CD14-positive monocyte (primary cell): ENCODE measurements at regions not wholly inside any gene's neighbourhood (a gene's known extent, or its start where the extent isn't known, plus 50 kb on each side); places are given as distances from the start of the nearest gene placed in this dataset.

Experiments used
- DNase-seq, 3 donors: peaks; one replicate each; pipeline ENCODE4 v3.0.0-alpha.2; 2011 to 2022
- H2AFZ ChIP-seq: 2 replicates; pipeline ENCODE4 v1.6.0; 2012; ENCODE audit warnings: mild to moderate bottlenecking, low read depth, low read length, inconsistent platforms; ENCODE audit not compliant: insufficient read depth, poor library complexity, severe bottlenecking
- H3K27ac ChIP-seq, 2 donors: 1 replicate in 1 of 2; 2 replicates in 1 of 2; pipeline ENCODE4 v1.5.1; 2012 to 2013; ENCODE audit warnings: low read length in 2 of 2, control low read depth in 1 of 2, inconsistent platforms in 1 of 2, low read depth in 1 of 2, mild to moderate bottlenecking in 1 of 2
- H3K27me3 ChIP-seq, 2 donors: one replicate each; pipeline versions ENCODE4 v1.6.0 to v1.6.1; 2011 to 2013; ENCODE audit warnings: low read length in 2 of 2; ENCODE audit not compliant: control insufficient read depth in 2 of 2, insufficient read depth in 2 of 2
- H3K36me3 ChIP-seq, 2 donors: replicated peaks in 1 of 2; 1 replicate in 1 of 2; 2 replicates in 1 of 2; pipeline versions ENCODE4 v1.5.1 to v1.6.1; 2012 to 2013; ENCODE audit warnings: low read length in 2 of 2, control low read depth in 1 of 2, inconsistent platforms in 1 of 2, mild to moderate bottlenecking in 1 of 2; ENCODE audit not compliant: insufficient read depth in 2 of 2, control insufficient read depth in 1 of 2
- H3K4me1 ChIP-seq, 2 donors: 1 replicate in 1 of 2; 2 replicates in 1 of 2; pipeline versions ENCODE4 v1.5.1 to v1.6.1; 2012 to 2013; ENCODE audit warnings: low read length in 2 of 2, control low read depth in 1 of 2, inconsistent platforms in 1 of 2, mild to moderate bottlenecking in 1 of 2, moderate library complexity in 1 of 2; ENCODE audit not compliant: insufficient read depth in 2 of 2, control insufficient read depth in 1 of 2
- H3K4me2 ChIP-seq: replicated peaks from 2 replicates; pipeline ENCODE3; 2012; ENCODE audit warnings: low read length, moderate library complexity, mild to moderate bottlenecking; ENCODE audit not compliant: poor library complexity, severe bottlenecking; ENCODE audit errors: extremely low read depth
- H3K4me3 ChIP-seq, 3 experiments: fragments of 200-600 bp in 1 of 3; sonication (generic) in 1 of 3; replicated peaks in 1 of 3; 1 replicate in 2 of 3; 2 replicates in 1 of 3; pipeline ENCODE4 v1.5.1; 2011 to 2013; ENCODE audit warnings: low read length in 3 of 3, mild to moderate bottlenecking in 3 of 3, control low read depth in 2 of 3, low read depth in 2 of 3, inconsistent platforms in 1 of 3, moderate library complexity in 1 of 3
- H3K79me2 ChIP-seq: 2 replicates; pipeline ENCODE4 v1.6.0; 2012; ENCODE audit warnings: mild to moderate bottlenecking, control low read depth, inconsistent platforms, low read length, moderate library complexity; ENCODE audit not compliant: insufficient read depth
- H3K9ac ChIP-seq: 2 replicates; pipeline ENCODE4 v1.6.0; 2017; ENCODE audit warnings: low read length, mild to moderate bottlenecking; ENCODE audit not compliant: insufficient read depth, poor library complexity, severe bottlenecking
- H3K9me3 ChIP-seq, 2 donors: replicated peaks in 1 of 2; 1 replicate in 1 of 2; 2 replicates in 1 of 2; pipeline versions ENCODE4 v1.5.1 to v1.6.1; 2012 to 2013; ENCODE audit warnings: low read length in 2 of 2, control low read depth in 1 of 2; ENCODE audit not compliant: control insufficient read depth in 1 of 2, insufficient read depth in 1 of 2
- H4K20me1 ChIP-seq: 2 replicates; pipeline ENCODE4 v1.6.0; 2012; ENCODE audit warnings: mild to moderate bottlenecking, low read length, control low read depth, moderate library complexity; ENCODE audit not compliant: insufficient read depth
- H3K27ac Mint-ChIP-seq, 7 donors: one replicate each; pipeline ENCODE4 v1.8.0; 2020; ENCODE audit warnings: mild to moderate bottlenecking in 7 of 7, mixed read lengths in 7 of 7, moderate library complexity in 6 of 7, inconsistent platforms in 2 of 7
- H3K27me3 Mint-ChIP-seq, 3 donors: one replicate each; pipeline ENCODE4 v1.8.0; 2021 to 2022; ENCODE audit warnings: low read depth in 3 of 3, mild to moderate bottlenecking in 3 of 3, mixed read lengths in 3 of 3, moderate library complexity in 3 of 3, inconsistent platforms in 1 of 3
- H3K36me3 Mint-ChIP-seq, 2 donors: one replicate each; pipeline ENCODE4 v1.8.0; 2020; ENCODE audit warnings: mixed read lengths in 2 of 2, inconsistent platforms in 1 of 2, mild to moderate bottlenecking in 1 of 2
- H3K4me1 Mint-ChIP-seq: one replicate; pipeline ENCODE4 v1.8.0; 2020; ENCODE audit warnings: mild to moderate bottlenecking, mixed read lengths
- H3K4me3 Mint-ChIP-seq, 2 donors: one replicate each; pipeline ENCODE4 v1.8.0; 2020; ENCODE audit warnings: mild to moderate bottlenecking in 2 of 2, mixed read lengths in 2 of 2, moderate library complexity in 1 of 2
- H3K9me3 Mint-ChIP-seq, 7 donors: one replicate each; pipeline ENCODE4 v1.8.0; 2020 to 2022; ENCODE audit warnings: mixed read lengths in 7 of 7, mild to moderate bottlenecking in 6 of 7, moderate library complexity in 6 of 7, inconsistent platforms in 2 of 7
- WGBS: methylation state at CpG from one replicate; pipeline ENCODE4 v1.1.5; 2013; ENCODE audit warnings: missing lambda C conversion rate; ENCODE audit not compliant: insufficient coverage; 5-methylcytosine and 5-hydroxymethylcytosine counted together
- intact Hi-C, 2 donors: fragments of 100-400 bp; cut with micrococcal nuclease; formaldehyde crosslinking; loops; one replicate each; pipeline versions ENCODE4 v1.15.0 to v1.15.1; 2023
- TF ChIP-seq, protein P1 (sequence below): fragments of 200-600 bp; IDR thresholded peaks from one replicate; pipeline ENCODE4 v1.8.0; 2022; ENCODE audit warnings: antibody characterized with exemption, mild to moderate bottlenecking

DNA sequence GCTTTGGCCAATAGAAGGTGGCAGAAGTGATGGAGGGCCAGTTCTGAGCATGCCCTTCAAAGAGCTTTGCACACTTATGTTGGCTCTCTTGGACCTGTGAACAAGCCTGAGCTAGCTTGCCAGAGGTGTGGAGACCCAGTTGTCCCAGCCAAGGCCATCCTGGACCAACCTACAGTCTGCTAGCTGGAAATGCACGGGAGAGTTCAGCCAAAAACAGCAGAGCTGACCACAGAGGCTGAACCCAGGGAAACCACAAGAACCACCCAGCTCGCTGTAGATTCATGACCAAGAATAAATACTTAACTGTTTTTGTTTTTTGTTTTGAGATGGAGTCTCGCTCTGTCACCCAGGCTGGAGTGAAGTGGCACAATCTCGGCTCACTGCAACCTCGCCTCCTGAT, 65.4 kb upstream of the HAND1 start:
- no peak for DNase-seq
- H3K9me3 Mint-ChIP-seq, result no peaks in the 10 kb centered on the region
- TF ChIP-seq, protein P1, sequence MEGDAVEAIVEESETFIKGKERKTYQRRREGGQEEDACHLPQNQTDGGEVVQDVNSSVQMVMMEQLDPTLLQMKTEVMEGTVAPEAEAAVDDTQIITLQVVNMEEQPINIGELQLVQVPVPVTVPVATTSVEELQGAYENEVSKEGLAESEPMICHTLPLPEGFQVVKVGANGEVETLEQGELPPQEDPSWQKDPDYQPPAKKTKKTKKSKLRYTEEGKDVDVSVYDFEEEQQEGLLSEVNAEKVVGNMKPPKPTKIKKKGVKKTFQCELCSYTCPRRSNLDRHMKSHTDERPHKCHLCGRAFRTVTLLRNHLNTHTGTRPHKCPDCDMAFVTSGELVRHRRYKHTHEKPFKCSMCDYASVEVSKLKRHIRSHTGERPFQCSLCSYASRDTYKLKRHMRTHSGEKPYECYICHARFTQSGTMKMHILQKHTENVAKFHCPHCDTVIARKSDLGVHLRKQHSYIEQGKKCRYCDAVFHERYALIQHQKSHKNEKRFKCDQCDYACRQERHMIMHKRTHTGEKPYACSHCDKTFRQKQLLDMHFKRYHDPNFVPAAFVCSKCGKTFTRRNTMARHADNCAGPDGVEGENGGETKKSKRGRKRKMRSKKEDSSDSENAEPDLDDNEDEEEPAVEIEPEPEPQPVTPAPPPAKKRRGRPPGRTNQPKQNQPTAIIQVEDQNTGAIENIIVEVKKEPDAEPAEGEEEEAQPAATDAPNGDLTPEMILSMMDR, result no peak
- no peaks in the 10 kb centered on the region for H3K36me3 Mint-ChIP-seq
- no peaks in the 10 kb centered on the region for H3K9me3 ChIP-seq
- no peak overlapping the region for H2AFZ ChIP-seq
- no peak overlapping the region for H3K4me3 Mint-ChIP-seq
- H4K20me1 ChIP-seq, result no peaks in the 10 kb centered on the region
- intact Hi-C loops, result no loop called here
- H3K4me1 ChIP-seq, result peaks cover 20 to 25% of the 10 kb centered on the region in 2 donors
- peaks cover 0 to 3% (median 2%) of the 10 kb centered on the region in 3 donors for H3K27me3 Mint-ChIP-seq
- H3K4me3 ChIP-seq, result no peak overlapping the region
- no peak overlapping the region for H3K4me2 ChIP-seq
- peaks cover 25% of the 10 kb centered on the region for H3K4me1 Mint-ChIP-seq
- H3K27me3 ChIP-seq, result no peaks in the 10 kb centered on the region
- H3K9ac ChIP-seq, result no peak overlapping the region
- no peaks in the 10 kb centered on the region for H3K79me2 ChIP-seq
- H3K27ac ChIP-seq, result no peak overlapping the region
- no peaks in the 10 kb centered on the region for H3K36me3 ChIP-seq
- WGBS, result 58% methylated on average over 4 of the region's 5 CpGs
- no peak overlapping the region for H3K27ac Mint-ChIP-seq

DNA sequence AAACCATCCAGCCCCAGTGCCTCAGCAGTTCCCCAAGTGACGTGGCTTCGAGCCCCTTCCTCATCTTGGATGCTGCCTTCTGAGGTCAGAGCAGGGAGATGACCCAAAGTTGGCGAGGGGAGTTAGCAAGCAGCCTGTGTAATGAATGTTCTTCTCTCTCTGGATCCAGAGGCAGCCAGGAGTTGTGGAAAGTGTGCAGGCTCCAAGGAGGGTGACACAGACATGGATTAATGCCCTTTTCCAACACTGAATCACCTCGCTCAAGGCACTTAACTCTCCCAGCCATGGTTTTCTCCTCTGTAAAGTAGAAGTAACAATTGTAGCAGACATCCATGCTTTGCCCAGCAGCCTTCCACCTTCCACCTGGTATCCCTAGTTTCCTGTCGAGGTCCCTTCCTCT, 64.6 kb upstream of the HAND1 start:
- no peak overlapping the region for H3K4me3 Mint-ChIP-seq
- WGBS, result no CpG with 5 or more reads among the region's 5 CpGs

More for the DNA sequence above, 64.6 kb upstream of the HAND1 start:
- Histone ChIP-seq H3K79me2 (no peaks in the 10 kb centered on the region), H3K4me2 (no peak overlapping the region), H3K27me3 (no peaks in the 10 kb centered on the region), H3K9me3 (no peaks in the 10 kb centered on the region), H4K20me1 (no peaks in the 10 kb centered on the region), H3K36me3 (no peaks in the 10 kb centered on the region), H3K27ac (no peak overlapping the region), H2AFZ (no peak overlapping the region), H3K4me3 (no peak overlapping the region), H3K9ac (no peak overlapping the region), H3K4me1 (peaks cover 20 to 25% of the 10 kb centered on the region in 2 donors)
- no peak for DNase-seq
- H3K4me1 Mint-ChIP-seq, result peaks cover 20% of the 10 kb centered on the region
- TF ChIP-seq, protein P1, result no peak
- peaks cover 3 to 6% (median 3%) of the 10 kb centered on the region in 3 donors for H3K27me3 Mint-ChIP-seq
- intact Hi-C loops, result no loop called here
- H3K27ac Mint-ChIP-seq, result no peak overlapping the region
- H3K36me3 Mint-ChIP-seq, result no peaks in the 10 kb centered on the region
- no peaks in the 10 kb centered on the region for H3K9me3 Mint-ChIP-seq
